GM18526 (cell line): ENCODE measurements at regions not wholly inside any gene's neighbourhood (a gene's known extent, or its start where the extent isn't known, plus 50 kb on each side); places are given as distances from the start of the nearest gene placed in this dataset.

Experiments used
- POLR2A ChIP-seq: IDR thresholded peaks from 3 replicates; pipeline ENCODE4 v1.6.1; 2011; ENCODE audit not compliant: insufficient read length; ENCODE audit errors: extremely low read depth

DNA sequence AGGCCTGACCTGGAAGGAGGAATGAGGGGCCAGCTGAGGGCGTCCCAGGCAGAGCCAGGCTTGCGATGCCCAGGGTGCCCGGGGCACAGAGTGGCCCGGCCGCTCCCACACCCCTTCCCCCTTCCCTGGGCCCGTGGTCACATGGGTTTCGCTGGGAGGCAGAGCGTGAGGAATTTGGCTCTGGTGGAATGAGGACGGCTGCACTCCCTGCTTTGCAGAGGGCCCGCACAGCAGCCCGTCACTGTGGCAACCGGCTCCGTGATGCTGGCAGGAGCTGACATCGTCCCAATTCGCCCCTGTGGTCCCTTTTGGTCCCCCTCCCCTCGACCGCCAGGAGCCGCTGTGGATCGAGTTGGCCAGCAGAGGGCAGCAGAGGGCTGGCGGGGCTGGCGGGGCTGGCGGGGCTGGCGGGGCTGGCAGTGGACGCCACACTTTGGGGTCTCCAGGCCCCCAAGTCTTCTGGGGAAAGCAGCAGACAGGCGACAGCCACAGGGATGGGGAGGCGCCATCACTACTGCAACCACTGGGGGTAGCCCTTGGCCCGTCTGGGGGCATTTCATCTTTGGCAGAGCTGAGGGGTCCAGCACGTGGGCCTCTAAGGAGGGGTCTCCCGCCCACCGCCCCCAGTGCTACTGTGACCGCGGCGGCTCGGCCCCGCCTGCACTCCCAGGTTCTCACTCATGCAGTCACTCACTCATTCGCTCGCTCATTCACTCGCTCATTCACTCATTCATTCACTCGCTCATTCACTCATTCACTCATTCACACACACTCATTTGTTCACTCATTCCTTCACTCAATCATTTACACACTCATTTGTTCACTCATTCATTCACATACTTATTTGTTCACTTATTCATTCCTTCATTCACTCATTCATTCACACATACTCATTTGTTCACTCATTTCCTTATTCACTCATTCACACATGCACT lies 49.7 kb upstream of the BHLHE23 start:
- TF ChIP-seq POLR2A: no peak
